LNCaP clone FGC (cell line): ENCODE measurements at regions not wholly inside any gene's neighbourhood (a gene's known extent, or its start where the extent isn't known, plus 50 kb on each side); places are given as distances from the start of the nearest gene placed in this dataset.

Experiments used
- DNase-seq: peaks from one replicate; pipeline ENCODE4 v3.0.0-alpha.2; 2011; ENCODE audit warnings: low read depth
- H3K4me3 ChIP-seq: 2 replicates; pipeline ENCODE4 v1.5.1; 2011; ENCODE audit warnings: mild to moderate bottlenecking, low read depth, low read length, control low read depth
- TF ChIP-seq, protein P1 (sequence below): IDR thresholded peaks from 2 replicates; pipeline ENCODE4 v1.5.1; 2012; ENCODE audit warnings: mild to moderate bottlenecking; ENCODE audit not compliant: control insufficient read depth, insufficient read depth; ENCODE audit errors: extremely low read depth

DNA sequence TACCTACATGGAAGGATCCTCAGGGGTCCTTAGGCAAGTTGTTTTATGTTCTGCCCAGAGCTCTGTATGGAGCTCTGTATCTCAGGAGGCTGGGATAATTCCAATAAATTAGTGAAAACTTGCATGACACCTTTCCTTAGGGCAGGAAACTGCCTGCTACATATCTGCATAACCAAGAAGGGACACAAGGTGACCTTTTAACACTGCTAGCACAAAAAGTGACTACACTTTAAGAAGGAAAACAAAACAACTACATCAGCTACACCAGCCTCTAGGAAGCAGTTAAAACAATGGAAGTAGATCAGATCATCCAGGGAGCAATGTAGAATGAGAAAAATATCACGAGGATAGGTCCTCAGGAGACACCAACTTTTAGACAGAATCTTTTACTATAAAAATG is 93.9 kb downstream of the TNFSF18 start:
- no peak for DNase-seq
- TF ChIP-seq, protein P1, sequence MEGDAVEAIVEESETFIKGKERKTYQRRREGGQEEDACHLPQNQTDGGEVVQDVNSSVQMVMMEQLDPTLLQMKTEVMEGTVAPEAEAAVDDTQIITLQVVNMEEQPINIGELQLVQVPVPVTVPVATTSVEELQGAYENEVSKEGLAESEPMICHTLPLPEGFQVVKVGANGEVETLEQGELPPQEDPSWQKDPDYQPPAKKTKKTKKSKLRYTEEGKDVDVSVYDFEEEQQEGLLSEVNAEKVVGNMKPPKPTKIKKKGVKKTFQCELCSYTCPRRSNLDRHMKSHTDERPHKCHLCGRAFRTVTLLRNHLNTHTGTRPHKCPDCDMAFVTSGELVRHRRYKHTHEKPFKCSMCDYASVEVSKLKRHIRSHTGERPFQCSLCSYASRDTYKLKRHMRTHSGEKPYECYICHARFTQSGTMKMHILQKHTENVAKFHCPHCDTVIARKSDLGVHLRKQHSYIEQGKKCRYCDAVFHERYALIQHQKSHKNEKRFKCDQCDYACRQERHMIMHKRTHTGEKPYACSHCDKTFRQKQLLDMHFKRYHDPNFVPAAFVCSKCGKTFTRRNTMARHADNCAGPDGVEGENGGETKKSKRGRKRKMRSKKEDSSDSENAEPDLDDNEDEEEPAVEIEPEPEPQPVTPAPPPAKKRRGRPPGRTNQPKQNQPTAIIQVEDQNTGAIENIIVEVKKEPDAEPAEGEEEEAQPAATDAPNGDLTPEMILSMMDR, result no peak

DNA sequence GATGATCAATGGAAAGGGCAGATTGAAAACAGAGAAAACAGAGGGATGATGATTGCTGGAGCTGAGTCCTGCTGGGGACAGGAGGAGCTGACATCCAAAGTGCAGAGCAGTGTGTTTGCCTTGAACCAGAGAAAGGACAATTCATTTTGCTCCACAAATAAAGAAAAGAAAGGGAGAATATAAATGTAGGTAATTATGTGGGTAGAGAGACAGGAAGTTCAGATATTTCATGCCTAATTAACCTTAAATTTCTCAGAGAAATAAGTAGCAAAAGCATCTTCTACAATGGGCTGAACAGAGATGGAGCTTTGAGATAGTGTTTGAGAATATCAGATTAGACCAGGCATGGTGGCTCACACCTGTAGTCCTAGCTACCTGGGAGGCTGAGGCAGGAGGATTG is 93.2 kb downstream of the TNFSF18 start:
- H3K4me3 ChIP-seq, result no peak overlapping the region
- no peak for DNase-seq
- TF ChIP-seq, protein P1, result no peak

More for the DNA sequence above, 93.9 kb downstream of the TNFSF18 start:
- no peak overlapping the region for H3K4me3 ChIP-seq

DNA sequence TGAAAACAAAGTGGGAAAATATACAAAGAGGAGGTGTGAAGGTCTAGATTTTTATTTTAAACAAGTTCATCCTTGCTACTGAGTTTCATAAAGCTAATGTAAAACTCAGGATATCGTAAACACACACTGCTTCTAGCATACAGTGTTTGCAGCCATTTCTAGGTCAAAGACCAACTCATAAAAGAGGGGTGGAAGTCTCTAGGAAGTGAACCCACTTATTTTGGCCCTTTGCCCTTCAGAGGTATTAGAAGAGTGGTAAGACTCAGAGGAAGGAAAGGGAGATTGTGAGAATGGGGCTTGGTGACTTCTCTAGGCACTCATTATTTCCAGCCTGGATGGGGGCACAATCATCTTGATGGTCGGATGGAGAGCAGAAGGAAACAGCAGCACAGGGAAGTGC is 91.2 kb downstream of the TNFSF18 start:
- no peak overlapping the region for H3K4me3 ChIP-seq
- TF ChIP-seq, protein P1, result no peak
- no peak for DNase-seq

DNA sequence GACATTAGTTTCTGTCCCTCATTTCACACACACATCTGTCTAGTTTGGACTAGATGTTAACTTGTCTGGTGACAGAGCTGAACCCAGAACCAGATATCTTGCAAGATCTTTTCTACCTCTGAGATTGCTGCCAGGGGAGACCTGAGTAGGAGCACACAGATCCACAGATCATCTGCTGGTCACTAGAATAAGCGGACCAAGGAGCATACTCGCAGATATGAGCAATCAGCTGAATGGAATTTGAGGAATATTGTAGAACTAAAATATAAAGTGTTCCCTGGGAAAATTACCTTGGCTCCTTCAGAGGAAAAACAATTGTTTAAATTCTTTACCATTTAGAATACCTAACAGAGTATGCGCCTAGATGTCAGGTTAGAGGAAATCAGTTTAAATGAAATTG is 90.7 kb downstream of the TNFSF18 start:
- DNase-seq, result no peak
- TF ChIP-seq, protein P1, result no peak
- H3K4me3 ChIP-seq, result no peak overlapping the region

DNA sequence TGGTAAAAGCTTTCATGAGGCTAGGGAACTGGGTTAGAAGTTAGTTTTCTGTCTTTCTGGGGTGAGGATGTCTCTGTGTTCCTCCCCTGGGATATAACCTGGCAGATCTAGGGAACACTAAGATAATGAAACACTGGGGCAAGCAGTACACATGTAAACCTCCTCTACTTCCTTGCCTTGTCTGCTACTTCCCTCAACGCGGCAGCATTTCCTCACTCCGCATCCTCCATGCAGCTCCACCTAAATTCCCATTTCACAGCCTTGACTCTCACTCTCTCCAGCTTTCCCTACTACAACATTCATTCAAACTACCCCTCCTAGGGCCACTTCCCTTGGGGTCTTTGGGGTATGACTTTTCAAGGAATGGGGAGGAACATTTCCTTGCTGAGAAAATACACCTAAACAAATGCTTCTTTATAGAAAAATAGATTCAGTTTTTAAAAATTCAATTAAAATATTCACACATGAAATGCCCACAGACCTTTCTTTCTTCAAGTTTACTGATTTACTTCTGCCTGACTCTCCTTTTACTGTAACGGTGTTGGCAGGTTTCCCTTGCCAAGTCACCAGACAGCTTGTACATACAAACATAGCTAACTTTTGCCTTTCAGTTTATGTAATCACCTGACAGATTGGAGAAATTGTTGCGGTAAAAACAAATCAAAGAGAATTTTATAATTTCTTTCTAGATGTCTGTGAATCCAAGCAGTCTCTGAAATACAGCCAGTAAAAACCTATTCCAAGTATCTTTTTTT is 90.1 kb downstream of the TNFSF18 start:
- TF ChIP-seq, protein P1, result peak; percentile 41
- peak; percentile 37 for DNase-seq
- no peak overlapping the region for H3K4me3 ChIP-seq

DNA sequence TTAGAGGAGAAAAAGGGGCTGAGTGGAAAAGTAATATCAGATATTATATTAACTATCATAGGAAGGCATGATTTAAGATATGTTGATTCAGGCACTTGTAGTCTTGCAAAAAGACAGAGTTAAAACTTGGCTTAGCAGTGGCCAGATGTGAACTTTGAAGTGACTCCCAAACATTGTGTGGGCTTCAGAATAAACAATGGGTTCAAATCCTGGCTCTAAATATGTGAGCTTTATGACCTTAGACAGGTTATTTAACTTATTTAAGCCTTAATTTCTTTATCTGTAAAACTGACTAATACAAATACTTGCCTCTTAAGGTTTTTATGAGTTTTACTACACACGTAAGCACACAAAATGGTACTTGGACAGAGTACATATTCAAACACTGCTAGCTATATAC is 85.9 kb downstream of the TNFSF18 start:
- peak; percentile 44 for DNase-seq
- TF ChIP-seq, protein P1, result no peak
- no peak overlapping the region for H3K4me3 ChIP-seq
